ENCODE measurements at regions not wholly inside any gene's neighbourhood (a gene's known extent, or its start where the extent isn't known, plus 50 kb on each side); places are given as distances from the start of the nearest gene placed in this dataset.

DNA sequence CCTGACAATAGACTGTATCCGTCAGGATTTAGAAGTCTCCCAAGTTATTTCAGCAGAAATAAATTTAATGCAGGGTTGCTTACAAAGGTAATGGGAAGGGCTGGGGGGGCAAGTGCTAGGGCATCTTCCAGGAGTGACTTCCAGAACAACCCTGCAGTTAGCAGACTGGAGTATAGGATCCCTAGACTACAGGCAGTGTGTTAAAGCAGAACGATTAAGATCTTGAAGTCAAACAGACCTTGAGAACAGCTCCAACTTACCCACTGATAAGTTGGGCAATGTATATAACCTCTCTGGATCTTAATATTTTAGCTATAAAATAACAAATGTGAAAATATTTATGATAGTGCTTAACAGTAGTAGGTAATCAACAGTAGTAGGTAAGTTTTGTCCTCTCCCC, 113.6 kb upstream of the LIFR start:
- no peaks in the 10 kb centered on the region for H3K9me3 ChIP-seq
- no peak for ATAC-seq
- intact Hi-C loops (cut with DNase I): no loop called here
- peaks cover 4% of the 10 kb centered on the region in 2 donors for H3K4me1 ChIP-seq
- no peaks in the 10 kb centered on the region for H3K27me3 ChIP-seq
- TF ChIP-seq, protein P1, sequence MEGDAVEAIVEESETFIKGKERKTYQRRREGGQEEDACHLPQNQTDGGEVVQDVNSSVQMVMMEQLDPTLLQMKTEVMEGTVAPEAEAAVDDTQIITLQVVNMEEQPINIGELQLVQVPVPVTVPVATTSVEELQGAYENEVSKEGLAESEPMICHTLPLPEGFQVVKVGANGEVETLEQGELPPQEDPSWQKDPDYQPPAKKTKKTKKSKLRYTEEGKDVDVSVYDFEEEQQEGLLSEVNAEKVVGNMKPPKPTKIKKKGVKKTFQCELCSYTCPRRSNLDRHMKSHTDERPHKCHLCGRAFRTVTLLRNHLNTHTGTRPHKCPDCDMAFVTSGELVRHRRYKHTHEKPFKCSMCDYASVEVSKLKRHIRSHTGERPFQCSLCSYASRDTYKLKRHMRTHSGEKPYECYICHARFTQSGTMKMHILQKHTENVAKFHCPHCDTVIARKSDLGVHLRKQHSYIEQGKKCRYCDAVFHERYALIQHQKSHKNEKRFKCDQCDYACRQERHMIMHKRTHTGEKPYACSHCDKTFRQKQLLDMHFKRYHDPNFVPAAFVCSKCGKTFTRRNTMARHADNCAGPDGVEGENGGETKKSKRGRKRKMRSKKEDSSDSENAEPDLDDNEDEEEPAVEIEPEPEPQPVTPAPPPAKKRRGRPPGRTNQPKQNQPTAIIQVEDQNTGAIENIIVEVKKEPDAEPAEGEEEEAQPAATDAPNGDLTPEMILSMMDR (IDR thresholded peaks at IDR 0.05): no peak
- DNase-seq: no peak
- H3K4me3 ChIP-seq: no peak overlapping the region
- no peaks in the 10 kb centered on the region for H3K36me3 ChIP-seq
- no peak overlapping the region for H3K27ac ChIP-seq

DNA sequence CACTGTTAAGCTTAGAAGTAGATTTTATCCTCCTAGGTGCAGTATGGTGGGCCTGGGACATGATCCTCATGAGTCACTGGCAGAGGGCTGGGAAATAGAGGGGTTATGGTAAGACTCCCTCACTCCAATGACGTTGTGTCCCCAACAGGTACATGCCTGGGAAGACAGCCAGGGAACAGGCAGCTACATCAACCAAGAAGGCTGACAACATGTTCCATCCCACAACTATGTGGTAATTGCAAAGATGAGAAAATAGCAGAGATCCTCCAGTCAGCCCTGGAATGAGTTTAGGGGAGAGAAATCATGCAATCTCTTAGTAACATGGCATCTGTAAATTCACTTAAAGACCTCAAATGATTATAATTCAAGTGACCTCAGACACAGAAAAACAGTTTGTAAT, 114.4 kb upstream of the LIFR start:
- H3K27me3 ChIP-seq: no peaks in the 10 kb centered on the region
- intact Hi-C loops (cut with DNase I): no loop called here
- peaks cover 4% of the 10 kb centered on the region in 2 donors for H3K4me1 ChIP-seq
- TF ChIP-seq, protein P1 (IDR thresholded peaks at IDR 0.05): no peak
- no peak for DNase-seq
- H3K4me3 ChIP-seq: no peak overlapping the region
- no peak for ATAC-seq
- no peaks in the 10 kb centered on the region for H3K9me3 ChIP-seq
- no peak overlapping the region for H3K27ac ChIP-seq
- no peaks in the 10 kb centered on the region for H3K36me3 ChIP-seq

DNA sequence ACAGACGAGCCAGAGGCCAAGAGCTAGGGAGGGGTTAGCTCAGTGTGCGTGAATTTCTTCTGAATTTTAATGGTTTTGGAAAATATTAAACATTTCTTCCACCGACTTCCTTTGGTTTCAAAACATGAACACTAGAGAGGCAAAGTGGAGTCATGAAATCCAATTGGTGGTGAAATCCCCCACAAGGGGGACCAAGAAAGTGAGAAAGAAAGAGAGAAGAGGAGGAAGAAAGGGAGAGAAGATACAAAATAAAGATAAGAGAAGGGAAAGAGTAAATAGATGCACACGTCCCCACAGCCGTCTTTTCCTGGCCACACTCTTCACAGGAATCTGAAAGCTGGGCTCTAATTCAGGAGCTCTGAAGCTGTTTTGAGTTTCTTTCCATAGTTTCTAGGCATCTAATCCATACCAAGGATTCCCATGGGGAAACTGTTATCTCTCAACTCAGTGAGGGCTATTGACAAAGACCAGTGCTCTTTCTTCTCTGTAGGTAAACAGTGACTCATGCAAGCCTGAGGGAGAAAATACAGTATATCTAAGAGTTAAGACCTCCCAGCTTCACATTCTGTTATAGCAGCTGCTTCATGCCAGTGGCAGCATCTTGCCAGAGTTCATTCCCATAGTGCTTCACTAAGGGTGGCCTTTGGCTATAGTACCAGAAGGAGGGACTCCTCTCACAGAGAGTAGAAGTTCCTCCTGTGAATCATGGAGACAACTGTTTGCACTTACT, 115.8 kb upstream of the LIFR start:
- no peaks in the 10 kb centered on the region for H3K27me3 ChIP-seq
- no peaks in the 10 kb centered on the region for H3K36me3 ChIP-seq
- peak in 2 of 4 donors; percentile 54 to 66 for DNase-seq

DNA sequence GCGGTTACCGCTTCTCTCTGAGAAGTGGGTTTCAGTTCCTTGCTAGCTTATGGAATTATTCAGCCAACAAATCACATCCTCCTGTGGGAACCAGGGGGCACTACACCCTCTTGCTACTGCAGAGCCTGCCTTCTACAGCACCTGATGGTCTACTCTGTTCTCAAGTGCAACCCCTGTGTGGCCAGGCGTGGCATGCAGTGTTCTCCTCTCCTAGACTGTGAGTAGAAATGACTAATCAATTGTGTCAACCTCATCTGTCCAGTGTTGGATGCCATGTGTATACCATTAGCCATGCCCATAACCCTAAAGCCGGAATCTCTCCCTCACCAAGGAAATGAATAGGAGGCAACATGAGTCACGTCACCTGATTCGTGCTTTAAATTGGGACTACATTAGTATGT, 117.2 kb upstream of the LIFR start:
- TF ChIP-seq, protein P1 (IDR thresholded peaks at IDR 0.05): no peak
- Histone ChIP-seq H3K4me1 (no peaks in the 10 kb centered on the region), H3K36me3 (no peaks in the 10 kb centered on the region), H3K4me3 (no peak overlapping the region), H3K9me3 (no peaks in the 10 kb centered on the region), H3K27me3 (no peaks in the 10 kb centered on the region), H3K27ac (no peak overlapping the region)
- ATAC-seq (no peak), DNase-seq (no peak)
- intact Hi-C loops (cut with DNase I): no loop called here

More for the DNA sequence above, 115.8 kb upstream of the LIFR start:
- ATAC-seq: peak; percentile 22
- H3K4me3 ChIP-seq: no peak overlapping the region
- no peaks in the 10 kb centered on the region for H3K9me3 ChIP-seq
- H3K4me1 ChIP-seq: no peaks in the 10 kb centered on the region
- TF ChIP-seq, protein P1 (IDR thresholded peaks at IDR 0.05): no peak
- H3K27ac ChIP-seq: no peak overlapping the region
- intact Hi-C loops (cut with DNase I): no loop called here

DNA sequence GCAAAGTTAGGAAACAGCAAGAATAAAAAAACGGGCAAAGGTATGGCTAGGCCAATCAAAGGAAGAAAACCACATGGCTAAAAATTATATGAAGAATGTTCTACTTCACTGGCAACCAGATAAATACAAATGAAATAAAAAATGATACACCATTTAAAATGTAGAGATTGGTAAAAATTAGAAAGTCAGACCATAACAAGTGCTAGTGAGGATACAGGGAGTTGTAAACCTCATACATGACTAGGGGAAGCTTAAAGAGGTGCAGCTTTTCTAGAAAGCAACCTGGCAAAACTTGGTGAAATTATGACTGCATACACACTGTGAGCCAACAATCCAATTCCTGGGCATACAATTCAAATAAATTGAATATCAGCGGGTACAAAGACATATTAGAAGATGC, 119.0 kb upstream of the LIFR start:
- no peaks in the 10 kb centered on the region for H3K36me3 ChIP-seq
- H3K4me3 ChIP-seq: no peak overlapping the region
- H3K9me3 ChIP-seq: no peaks in the 10 kb centered on the region
- ATAC-seq (no peak), DNase-seq (no peak)
- H3K4me1 ChIP-seq: no peaks in the 10 kb centered on the region
- no peak overlapping the region for H3K27ac ChIP-seq
- no peaks in the 10 kb centered on the region for H3K27me3 ChIP-seq
- intact Hi-C loops (cut with DNase I): no loop called here
- TF ChIP-seq, protein P1 (IDR thresholded peaks at IDR 0.05): no peak
